ENCODE measurements at regions not wholly inside any gene's neighbourhood (a gene's known extent, or its start where the extent isn't known, plus 50 kb on each side); places are given as distances from the start of the nearest gene placed in this dataset.
"Not testable (repeated sequence)": the region's sequence is repeated elsewhere in the genome, so short reads cannot be mapped to it uniquely, and the experiment has no call there.

- TF ChIP-seq, protein P1, sequence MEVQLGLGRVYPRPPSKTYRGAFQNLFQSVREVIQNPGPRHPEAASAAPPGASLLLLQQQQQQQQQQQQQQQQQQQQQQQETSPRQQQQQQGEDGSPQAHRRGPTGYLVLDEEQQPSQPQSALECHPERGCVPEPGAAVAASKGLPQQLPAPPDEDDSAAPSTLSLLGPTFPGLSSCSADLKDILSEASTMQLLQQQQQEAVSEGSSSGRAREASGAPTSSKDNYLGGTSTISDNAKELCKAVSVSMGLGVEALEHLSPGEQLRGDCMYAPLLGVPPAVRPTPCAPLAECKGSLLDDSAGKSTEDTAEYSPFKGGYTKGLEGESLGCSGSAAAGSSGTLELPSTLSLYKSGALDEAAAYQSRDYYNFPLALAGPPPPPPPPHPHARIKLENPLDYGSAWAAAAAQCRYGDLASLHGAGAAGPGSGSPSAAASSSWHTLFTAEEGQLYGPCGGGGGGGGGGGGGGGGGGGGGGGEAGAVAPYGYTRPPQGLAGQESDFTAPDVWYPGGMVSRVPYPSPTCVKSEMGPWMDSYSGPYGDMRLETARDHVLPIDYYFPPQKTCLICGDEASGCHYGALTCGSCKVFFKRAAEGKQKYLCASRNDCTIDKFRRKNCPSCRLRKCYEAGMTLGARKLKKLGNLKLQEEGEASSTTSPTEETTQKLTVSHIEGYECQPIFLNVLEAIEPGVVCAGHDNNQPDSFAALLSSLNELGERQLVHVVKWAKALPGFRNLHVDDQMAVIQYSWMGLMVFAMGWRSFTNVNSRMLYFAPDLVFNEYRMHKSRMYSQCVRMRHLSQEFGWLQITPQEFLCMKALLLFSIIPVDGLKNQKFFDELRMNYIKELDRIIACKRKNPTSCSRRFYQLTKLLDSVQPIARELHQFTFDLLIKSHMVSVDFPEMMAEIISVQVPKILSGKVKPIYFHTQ (CRISPR knock-in tag; IDR thresholded peaks at IDR 0.05): not testable (repeated sequence)
- TF ChIP-seq ESRRA (CRISPR knock-in tag; IDR thresholded peaks at IDR 0.05; ENCODE audit: borderline replicate concordance); ZNF219 (CRISPR knock-in tag; IDR thresholded peaks at IDR 0.05; ENCODE audit: borderline replicate concordance); TEAD1 (CRISPR knock-in tag; IDR thresholded peaks at IDR 0.05); ZNF138 (CRISPR knock-in tag; conservative IDR thresholded peaks at IDR 0.05); TCF7 (CRISPR knock-in tag; IDR thresholded peaks at IDR 0.05; ENCODE audit: low read depth); HMGXB4 (CRISPR knock-in tag; IDR thresholded peaks at IDR 0.05): not testable (repeated sequence)
These were observed 549.4 kb downstream of the KIF20B start for GRCh38 chr10:90250784-90251183.

Data from WTC11 (cell line).